HepG2 (cell line): ENCODE measurements at regions not wholly inside any gene's neighbourhood (a gene's known extent, or its start where the extent isn't known, plus 50 kb on each side); places are given as distances from the start of the nearest gene placed in this dataset.

ENCODE experiments used
- ATAC-seq: fragments of 200-7000 bp; cut with Tn5 transposase; 3 replicates; pipeline ENCODE4 v1.9.1; 2020; ENCODE audit warnings: mild to moderate bottlenecking, moderate library complexity
- BruUV-seq: library from RNA; stranded (reverse); fragments of 400-500 nt; replicated peaks from 2 replicates; lab custom pipeline; 2021; lab: Mats Ljungman, UMichigan
- CTCF ChIA-PET: fragments of 300-600 bp; formaldehyde crosslinking; extraction: SDS; loops from one replicate; lab custom pipeline; 2021; ENCODE audit warnings: low total read pairs, inconsistent platforms, low intra/inter-chr PET ratio; lab: Yijun Ruan, JAX
- POLR2A ChIA-PET: fragments of 350-600 bp; sonication (Branson Sonifier 250); formaldehyde crosslinking; loops from one replicate; lab custom pipeline; 2020; ENCODE audit warnings: antibody characterized with exemption, inconsistent platforms; lab: Yijun Ruan, JAX
- DNase-seq: peaks from one replicate; pipeline ENCODE4 v3.0.0-alpha.2; 2015; ENCODE audit warnings: low spot score
- FAIRE-seq: peaks from 3 replicates; lab custom pipeline; 2011; peaks lifted over from hg19 to GRCh38; lab: Jason Lieb, UNC
- H2AFZ ChIP-seq: one replicate; pipeline ENCODE4 v1.6.1; 2011; ENCODE audit warnings: low read length, inconsistent platforms
- H3K27ac ChIP-seq: fragments of 300-600 bp; 3 replicates; pipeline ENCODE4 v1.8.0; 2011; ENCODE audit warnings: mixed run types, mild to moderate bottlenecking, mixed read lengths, low read length, inconsistent platforms; ENCODE audit not compliant: insufficient read depth; ENCODE audit errors: extremely low read length
- H3K27me3 ChIP-seq, 2 experiments: fragments of 200-600 bp in 1 of 2; 2 replicates in 1 of 2; 3 replicates in 1 of 2; pipeline versions ENCODE4 v1.6.0 to v1.8.0; 2011; ENCODE audit warnings: low read length in 2 of 2, mild to moderate bottlenecking in 2 of 2, moderate library complexity in 2 of 2, inconsistent platforms in 1 of 2; ENCODE audit not compliant: insufficient read depth in 2 of 2, control insufficient read depth in 1 of 2
- H3K36me3 ChIP-seq, 2 experiments: fragments of 200-600 bp in 1 of 2; replicated peaks in 1 of 2; 2 replicates in 1 of 2; 3 replicates in 1 of 2; pipeline versions ENCODE4 v1.5.1 to v1.8.0; 2011; ENCODE audit warnings: low read length in 2 of 2, inconsistent platforms in 1 of 2; ENCODE audit not compliant: insufficient read depth in 2 of 2, control insufficient read depth in 1 of 2
- H3K4me1 ChIP-seq: 2 replicates; pipeline ENCODE4 v1.5.1; 2012; ENCODE audit warnings: low read length, inconsistent platforms; ENCODE audit not compliant: insufficient read depth
- H3K4me2 ChIP-seq: 2 replicates; pipeline ENCODE4 v1.6.0; 2011; ENCODE audit warnings: low read depth, low read length, inconsistent platforms
- H3K4me3 ChIP-seq, 3 experiments: fragments of 200-600 bp in 1 of 3; sonication (generic), shearing (Covaris generic) in 1 of 3; replicated peaks in 1 of 3; 2 replicates each; pipeline ENCODE4 v1.5.1; 2011 to 2016; ENCODE audit warnings: low read length in 3 of 3, inconsistent platforms in 2 of 3, low read depth in 2 of 3, mild to moderate bottlenecking in 2 of 3, control low read depth in 1 of 3, mixed read lengths in 1 of 3; ENCODE audit not compliant: insufficient read depth in 1 of 3
- H3K79me2 ChIP-seq: one replicate; pipeline ENCODE4 v1.6.1; 2011; ENCODE audit warnings: low read length, inconsistent platforms; ENCODE audit not compliant: insufficient read depth
- H3K9ac ChIP-seq: 2 replicates; pipeline ENCODE4 v1.6.0; 2011; ENCODE audit warnings: mild to moderate bottlenecking, low read depth, low read length, inconsistent platforms; ENCODE audit not compliant: insufficient read depth
- H3K9me3 ChIP-seq: 2 replicates; pipeline ENCODE4 v1.5.1; 2012; ENCODE audit warnings: mild to moderate bottlenecking, low read length
- H4K20me1 ChIP-seq: 2 replicates; pipeline ENCODE4 v1.6.0; 2011; ENCODE audit warnings: inconsistent platforms, mild to moderate bottlenecking, low read length, moderate library complexity; ENCODE audit not compliant: insufficient read depth
- AKNA ChIP-seq: sonication (generic); formaldehyde crosslinking; IDR thresholded peaks from 2 replicates; pipeline ENCODE4 v1.4.0; 2020; ENCODE audit warnings: missing genetic modification reagents, borderline replicate concordance
- ARNTL ChIP-seq: sonication (generic); formaldehyde crosslinking; IDR thresholded peaks from 2 replicates; pipeline ENCODE4 v1.4.0; 2020; ENCODE audit warnings: mild to moderate bottlenecking, missing genetic modification reagents
- NKX3-1 ChIP-seq: sonication (generic); formaldehyde crosslinking; IDR thresholded peaks from 2 replicates; pipeline ENCODE4 v1.5.0; 2020; ENCODE audit warnings: missing genetic modification reagents
- RNF219 ChIP-seq: sonication (generic); formaldehyde crosslinking; IDR thresholded peaks from 2 replicates; pipeline ENCODE4 v1.5.0; 2020; ENCODE audit warnings: mild to moderate bottlenecking, missing genetic modification reagents
- THAP9 ChIP-seq: sonication (generic); formaldehyde crosslinking; IDR thresholded peaks from 2 replicates; pipeline ENCODE4; 2020; ENCODE audit warnings: missing genetic modification reagents, mild to moderate bottlenecking, borderline replicate concordance
- ZNF513 ChIP-seq: sonication (generic); formaldehyde crosslinking; conservative IDR thresholded peaks from 2 replicates; pipeline ENCODE4 v1.5.0; 2020; ENCODE audit warnings: missing genetic modification reagents
- in situ Hi-C: cut with HindIII; loops from 2 replicates; pipeline ENCODE4 v1.10.0; 2017; ENCODE audit warnings: low pct_unique_long_range_greater_than_20kb; ENCODE audit not compliant: extremely low pct_ligation_motif_present
- intact Hi-C: fragments of 100-400 bp; cut with micrococcal nuclease; formaldehyde crosslinking; loops from one replicate; pipeline ENCODE4 v1.10.0; 2022; ENCODE audit not compliant: unreplicated experiment
- TF ChIP-seq, protein P1 (sequence below): sonication (generic); formaldehyde crosslinking; IDR thresholded peaks from 2 replicates; pipeline ENCODE4 v1.5.0; 2020; ENCODE audit warnings: mild to moderate bottlenecking, missing genetic modification reagents

DNA sequence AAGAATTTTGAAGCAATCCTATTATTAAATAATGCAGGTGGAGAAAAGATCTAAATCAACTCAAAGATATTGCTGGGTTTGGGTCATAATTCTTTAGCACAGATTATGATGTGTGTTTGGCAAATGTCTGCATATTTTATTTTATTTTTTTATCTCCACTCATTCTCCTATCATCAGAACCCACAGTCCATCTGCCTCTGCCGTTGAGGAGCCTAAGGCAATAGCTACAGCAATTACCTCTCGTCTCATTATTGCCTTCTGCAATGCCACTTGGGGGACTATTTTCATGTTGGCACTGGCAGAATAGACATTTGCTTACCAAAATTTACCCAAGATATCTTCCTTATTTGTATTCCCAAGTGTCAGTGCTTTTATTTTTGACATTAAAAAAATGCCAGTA is 815.9 kb upstream of the CNTNAP5 start (continued):
- TF ChIP-seq AKNA (CRISPR knock-in tag) (no peak), ARNTL (CRISPR knock-in tag) (no peak)

- Histone ChIP-seq H3K4me2 (no peak overlapping the region), H2AFZ (no peak overlapping the region), H3K79me2 (no peaks in the 10 kb centered on the region), H3K9ac (no peak overlapping the region)
- no peak for TF ChIP-seq ZNF513
- TF ChIP-seq RNF219 (CRISPR knock-in tag): no peak
- TF ChIP-seq, protein P1, sequence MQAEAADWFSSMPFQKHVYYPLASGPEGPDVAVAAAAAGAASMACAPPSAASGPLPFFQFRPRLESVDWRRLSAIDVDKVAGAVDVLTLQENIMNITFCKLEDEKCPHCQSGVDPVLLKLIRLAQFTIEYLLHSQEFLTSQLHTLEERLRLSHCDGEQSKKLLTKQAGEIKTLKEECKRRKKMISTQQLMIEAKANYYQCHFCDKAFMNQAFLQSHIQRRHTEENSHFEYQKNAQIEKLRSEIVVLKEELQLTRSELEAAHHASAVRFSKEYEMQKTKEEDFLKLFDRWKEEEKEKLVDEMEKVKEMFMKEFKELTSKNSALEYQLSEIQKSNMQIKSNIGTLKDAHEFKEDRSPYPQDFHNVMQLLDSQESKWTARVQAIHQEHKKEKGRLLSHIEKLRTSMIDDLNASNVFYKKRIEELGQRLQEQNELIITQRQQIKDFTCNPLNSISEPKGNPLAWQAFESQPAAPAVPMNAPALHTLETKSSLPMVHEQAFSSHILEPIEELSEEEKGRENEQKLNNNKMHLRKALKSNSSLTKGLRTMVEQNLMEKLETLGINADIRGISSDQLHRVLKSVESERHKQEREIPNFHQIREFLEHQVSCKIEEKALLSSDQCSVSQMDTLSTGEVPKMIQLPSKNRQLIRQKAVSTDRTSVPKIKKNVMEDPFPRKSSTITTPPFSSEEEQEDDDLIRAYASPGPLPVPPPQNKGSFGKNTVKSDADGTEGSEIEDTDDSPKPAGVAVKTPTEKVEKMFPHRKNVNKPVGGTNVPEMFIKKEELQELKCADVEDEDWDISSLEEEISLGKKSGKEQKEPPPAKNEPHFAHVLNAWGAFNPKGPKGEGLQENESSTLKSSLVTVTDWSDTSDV: no peak
- no peak for TF ChIP-seq NKX3-1
- TF ChIP-seq THAP9 (CRISPR knock-in tag): no peak
- TF ChIP-seq, all 625 proteins: peak for 0
- H4K20me1 ChIP-seq: no peaks in the 10 kb centered on the region
- in situ Hi-C loops: no loop called here
- H3K27me3 ChIP-seq: no peaks in the 10 kb centered on the region
- no peaks in the 10 kb centered on the region for H3K4me1 ChIP-seq
- CTCF ChIA-PET: no interaction called here
- POLR2A ChIA-PET: no interaction called here
- intact Hi-C loops: no loop called here
- no peak for DNase-seq
- no peak overlapping the region for H3K4me3 ChIP-seq
- H3K36me3 ChIP-seq: no peaks in the 10 kb centered on the region
- H3K9me3 ChIP-seq: peaks cover 87% of the 10 kb centered on the region
- H3K27ac ChIP-seq: no peak overlapping the region
- no TSS peak for BruUV-seq
- no peak for ATAC-seq
- FAIRE-seq: no peak
Measured at GRCh38 chr2:123211181-123211580, 813.9 kb upstream of the CNTNAP5 start.
